ENCODE measurements at regions not wholly inside any gene's neighbourhood (a gene's known extent, or its start where the extent isn't known, plus 50 kb on each side); places are given as distances from the start of the nearest gene placed in this dataset.

DNA sequence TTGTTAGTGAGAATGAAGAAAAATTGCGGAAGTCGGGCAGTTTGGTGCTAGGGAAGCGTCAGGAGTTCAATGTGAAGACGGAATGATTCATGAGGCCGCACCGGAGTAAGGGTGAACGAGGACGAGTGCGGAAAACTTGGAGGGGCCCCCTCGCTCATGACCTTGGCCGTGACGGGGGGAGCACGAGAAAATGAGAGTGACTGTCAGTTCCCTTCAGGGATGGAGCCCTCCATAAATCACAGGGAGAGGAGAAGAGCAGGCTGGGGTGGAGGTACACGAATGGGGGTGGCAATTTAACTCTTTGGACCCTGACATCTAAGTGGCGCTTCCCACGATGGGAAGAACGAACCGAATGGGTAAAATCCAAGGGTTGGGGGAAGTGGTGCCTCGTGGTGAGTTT, 486.4 kb downstream of the TSHZ3 start:
- TF ChIP-seq, protein P1, sequence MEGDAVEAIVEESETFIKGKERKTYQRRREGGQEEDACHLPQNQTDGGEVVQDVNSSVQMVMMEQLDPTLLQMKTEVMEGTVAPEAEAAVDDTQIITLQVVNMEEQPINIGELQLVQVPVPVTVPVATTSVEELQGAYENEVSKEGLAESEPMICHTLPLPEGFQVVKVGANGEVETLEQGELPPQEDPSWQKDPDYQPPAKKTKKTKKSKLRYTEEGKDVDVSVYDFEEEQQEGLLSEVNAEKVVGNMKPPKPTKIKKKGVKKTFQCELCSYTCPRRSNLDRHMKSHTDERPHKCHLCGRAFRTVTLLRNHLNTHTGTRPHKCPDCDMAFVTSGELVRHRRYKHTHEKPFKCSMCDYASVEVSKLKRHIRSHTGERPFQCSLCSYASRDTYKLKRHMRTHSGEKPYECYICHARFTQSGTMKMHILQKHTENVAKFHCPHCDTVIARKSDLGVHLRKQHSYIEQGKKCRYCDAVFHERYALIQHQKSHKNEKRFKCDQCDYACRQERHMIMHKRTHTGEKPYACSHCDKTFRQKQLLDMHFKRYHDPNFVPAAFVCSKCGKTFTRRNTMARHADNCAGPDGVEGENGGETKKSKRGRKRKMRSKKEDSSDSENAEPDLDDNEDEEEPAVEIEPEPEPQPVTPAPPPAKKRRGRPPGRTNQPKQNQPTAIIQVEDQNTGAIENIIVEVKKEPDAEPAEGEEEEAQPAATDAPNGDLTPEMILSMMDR (IDR thresholded peaks at IDR 0.05), result no peak
- no peak for TF ChIP-seq EZH2 (IDR thresholded peaks at IDR 0.05)

Data from neural progenitor cell (in vitro differentiated cells).